ENCODE measurements at regions not wholly inside any gene's neighbourhood (a gene's known extent, or its start where the extent isn't known, plus 50 kb on each side); places are given as distances from the start of the nearest gene placed in this dataset.

- Histone ChIP-seq H3K4me3 (ENCODE audit: extremely low read depth in 1 of 4, insufficient read depth in 2 of 4, low read depth in 3 of 4, low read length in 4 of 4) (no peak overlapping the region), H3K4me1 (replicated peaks in 1 of 4; ENCODE audit: control insufficient read depth in 3 of 4, insufficient read depth in 4 of 4, low read length in 3 of 4) (peaks cover 0 to 2% (median 0%) of the 10 kb centered on the region in 4 experiments; a peak in 2 of 7 replicates), H3K9ac (replicated peaks in 1 of 4; ENCODE audit: extremely low read depth in 1 of 4, low read depth in 3 of 4, low read length in 3 of 4) (no peak overlapping the region), H2AK5ac (ENCODE audit: low read depth, low read length) (no peak overlapping the region), H3K4ac (replicated peaks; ENCODE audit: insufficient read length, low read depth, low read length) (no peak overlapping the region), H3K18ac (ENCODE audit: extremely low read depth, low read length) (no peak overlapping the region), H3K9me3 (ENCODE audit: insufficient read depth in 2 of 2, low read depth in 1 of 2, low read length in 1 of 2) (no peaks in the 10 kb centered on the region), H3K23ac (ENCODE audit: insufficient read length) (no peak overlapping the region), H2BK12ac (ENCODE audit: low read depth, low read length) (no peak overlapping the region; the same call in 1 of the 2 replicates), H3K4me2 (ENCODE audit: insufficient read depth in 1 of 2, low read depth in 2 of 2, low read length in 2 of 2) (no peak overlapping the region), H3K23me2 (ENCODE audit: low read depth, low read length) (no peaks in the 10 kb centered on the region), H2BK15ac (ENCODE audit: low read length) (no peak overlapping the region), H3K27me3 (replicated peaks in 1 of 4; ENCODE audit: control insufficient read depth in 3 of 4, extremely low read depth in 1 of 4, insufficient read depth in 3 of 4, low read length in 3 of 4) (no peaks in the 10 kb centered on the region), H3K79me1 (ENCODE audit: low read depth, low read length) (no peaks in the 10 kb centered on the region), H4K5ac (ENCODE audit: insufficient read length, low read depth, low read length) (no peak overlapping the region), H4K91ac (replicated peaks; ENCODE audit: insufficient read length, low read length) (no peak overlapping the region), H3K36me3 (ENCODE audit: control insufficient read depth in 2 of 4, insufficient read depth in 4 of 4, low read length in 3 of 4) (no peaks in the 10 kb centered on the region), H2BK20ac (ENCODE audit: low read length) (no peak overlapping the region), H3K14ac (ENCODE audit: insufficient read length) (no peak overlapping the region), H4K20me1 (replicated peaks in 1 of 2; ENCODE audit: control insufficient read depth in 1 of 2, insufficient read depth in 2 of 2, low read length in 2 of 2) (no peaks in the 10 kb centered on the region), H3K27ac (ENCODE audit: low read depth, low read length) (no peak overlapping the region), H4K8ac (ENCODE audit: extremely low read depth, insufficient read depth, low read length) (no peak overlapping the region), H3K79me2 (ENCODE audit: control insufficient read depth in 1 of 2, insufficient read depth in 2 of 2, low read length in 2 of 2) (no peaks in the 10 kb centered on the region), H3K56ac (replicated peaks; ENCODE audit: insufficient read length, low read depth, low read length) (no peak overlapping the region), H2BK5ac (ENCODE audit: low read depth, low read length) (no peak overlapping the region), H2AFZ (ENCODE audit: low read length) (no peak overlapping the region), H2BK120ac (replicated peaks; ENCODE audit: low read depth, low read length) (no peak overlapping the region)
- ChIA-PET CTCF (ENCODE audit: partially characterized antibody) (interaction anchor here (0.6 to 1.8 kb wide), 5 partner anchors 9 to 384 kb away, joined by 3 to 5 read pairs (median 3); partner anchors contain the start of gene MYCN), POLR2A (ENCODE audit: partially characterized antibody) (no interaction called here)
- DNase-seq (ENCODE audit: low read depth in 1 of 2, low spot score in 2 of 2) (no peak), FAIRE-seq (no peak)
- 90% methylated on average over 4 of the region's 4 CpGs; no CpG with 5 or more reads in 1 of the 2 experiments for WGBS, 2 experiments (ENCODE audit: extremely low coverage in 1 of 2, insufficient coverage in 1 of 2, insufficient read length in 1 of 2, insufficient replicate concordance in 2 of 2, low coverage in 1 of 2, low lambda C conversion rate in 2 of 2, missing lambda C conversion rate in 1 of 2)
- no peak for TF ChIP-seq TEAD4 (IDR thresholded peaks at IDR 0.05; ENCODE audit: low read depth, low read length)
- no peak for TF ChIP-seq GABPA (IDR thresholded peaks at IDR 0.05; ENCODE audit: borderline replicate concordance, insufficient read depth, low read length)
- no peak for TF ChIP-seq RAD21 (IDR thresholded peaks at IDR 0.05 in 1 of 2, conservative IDR thresholded peaks at IDR 0.05 in 1 of 2; ENCODE audit: low read depth in 2 of 2, low read length in 2 of 2)
- TF ChIP-seq KDM4A (IDR thresholded peaks at IDR 0.05; ENCODE audit: low read depth, low read length, severe bottlenecking) = no peak
- TF ChIP-seq BACH1 (IDR thresholded peaks at IDR 0.05; ENCODE audit: low read length) = no peak
- TF ChIP-seq USF2 (IDR thresholded peaks at IDR 0.05; ENCODE audit: low read length) = no peak
Observed at GRCh38 chr2:16279201-16279570, 338.8 kb downstream of the MYCN start.

All from H1 (cell line).